IMR-90 (cell line): ENCODE measurements at regions not wholly inside any gene's neighbourhood (a gene's known extent, or its start where the extent isn't known, plus 50 kb on each side); places are given as distances from the start of the nearest gene placed in this dataset.

Experiments used
- ATAC-seq: fragments of 200-7000 bp; cut with Tn5 transposase; 2 replicates; pipeline ENCODE4 v1.9.1; 2020; ENCODE audit warnings: low read depth, mild to moderate bottlenecking, moderate library complexity
- BruUV-seq: library from RNA; stranded (reverse); fragments of 400-500 nt; replicated peaks from 2 replicates; lab custom pipeline; 2021; lab: Mats Ljungman, UMichigan
- CTCF ChIA-PET: fragments of 300-600 bp; formaldehyde crosslinking; extraction: SDS; loops from one replicate; lab custom pipeline; 2021; ENCODE audit warnings: antibody characterized with exemption; lab: Yijun Ruan, JAX
- POLR2A ChIA-PET: fragments of 300-600 bp; sonication (Branson Sonifier 250); formaldehyde crosslinking; loops from one replicate; lab custom pipeline; 2022; ENCODE audit warnings: antibody characterized with exemption; ENCODE audit not compliant: unreplicated experiment; lab: Charles Lee
- DNase-seq: peaks from one replicate; pipeline ENCODE4 v3.0.0; 2013
- H2AFZ ChIP-seq: replicated peaks from 2 replicates; pipeline ENCODE3; 2013; ENCODE audit warnings: low read length, mild to moderate bottlenecking; ENCODE audit not compliant: poor library complexity
- H2AK5ac ChIP-seq: 2 replicates; pipeline ENCODE4 v1.6.1; 2013; ENCODE audit warnings: low read depth, low read length, inconsistent platforms
- H2AK9ac ChIP-seq: replicated peaks from 2 replicates; pipeline ENCODE3; 2013; ENCODE audit warnings: mild to moderate bottlenecking, low read depth, low read length, moderate library complexity; ENCODE audit not compliant: poor library complexity
- H2BK120ac ChIP-seq: 2 replicates; pipeline ENCODE4 v1.6.1; 2013; ENCODE audit warnings: low read depth, low read length, inconsistent platforms
- H2BK15ac ChIP-seq: 3 replicates; pipeline ENCODE4 v1.6.1; 2013; ENCODE audit warnings: low read depth, low read length, inconsistent platforms
- H2BK20ac ChIP-seq: 2 replicates; pipeline ENCODE4 v1.6.1; 2013; ENCODE audit warnings: low read depth, mild to moderate bottlenecking, inconsistent platforms, low read length, moderate library complexity
- H2BK5ac ChIP-seq: 2 replicates; pipeline ENCODE4 v1.6.1; 2013; ENCODE audit warnings: mild to moderate bottlenecking, low read depth, low read length, inconsistent platforms; ENCODE audit not compliant: poor library complexity, severe bottlenecking
- H3K14ac ChIP-seq: replicated peaks from 2 replicates; pipeline ENCODE4 v1.6.1; 2013; ENCODE audit warnings: low read depth, low read length, inconsistent platforms
- H3K18ac ChIP-seq: 2 replicates; pipeline ENCODE4 v1.6.1; 2013; ENCODE audit warnings: low read depth, low read length, control low read depth
- H3K23ac ChIP-seq: 2 replicates; pipeline ENCODE4 v1.6.1; 2013; ENCODE audit warnings: low read depth, low read length, inconsistent platforms
- H3K27ac ChIP-seq: 2 replicates; pipeline ENCODE4 v1.5.1; 2013; ENCODE audit warnings: mild to moderate bottlenecking, control low read depth, low read length; ENCODE audit not compliant: insufficient read depth
- H3K27me3 ChIP-seq: 2 replicates; pipeline ENCODE4 v1.6.1; 2013; ENCODE audit warnings: low read length; ENCODE audit not compliant: control insufficient read depth, insufficient read depth
- H3K36me3 ChIP-seq: 2 replicates; pipeline ENCODE4 v1.6.1; 2013; ENCODE audit warnings: low read length, mixed read lengths; ENCODE audit not compliant: control insufficient read depth, insufficient read depth
- H3K4ac ChIP-seq: 2 replicates; pipeline ENCODE4 v1.6.1; 2013; ENCODE audit warnings: low read depth, low read length, inconsistent platforms
- H3K4me1 ChIP-seq: 2 replicates; pipeline ENCODE4 v1.6.1; 2013; ENCODE audit warnings: low read length, mixed read lengths; ENCODE audit not compliant: control insufficient read depth, insufficient read depth
- H3K4me2 ChIP-seq: 2 replicates; pipeline ENCODE4 v1.6.1; 2013; ENCODE audit warnings: low read depth, mild to moderate bottlenecking, control low read depth, low read length, moderate library complexity
- H3K4me3 ChIP-seq: 2 replicates; pipeline ENCODE4 v1.5.1; 2013; ENCODE audit warnings: low read depth, mild to moderate bottlenecking, control low read depth, low read length, moderate library complexity; ENCODE audit not compliant: insufficient read depth
- H3K56ac ChIP-seq: 2 replicates; pipeline ENCODE4 v1.6.1; 2013; ENCODE audit warnings: low read length, inconsistent platforms; ENCODE audit not compliant: insufficient read depth; ENCODE audit errors: extremely low read depth
- H3K79me1 ChIP-seq, 2 experiments: 2 replicates each; pipeline ENCODE4 v1.6.1; 2013; ENCODE audit warnings: low read length in 2 of 2, inconsistent platforms in 1 of 2, low read depth in 1 of 2
- H3K9ac ChIP-seq: 2 replicates; pipeline ENCODE4 v1.6.1; 2013; ENCODE audit warnings: low read depth, low read length, control low read depth
- H3K9me1 ChIP-seq: 2 replicates; pipeline ENCODE4 v1.6.1; 2013; ENCODE audit warnings: low read length, inconsistent platforms; ENCODE audit not compliant: insufficient read depth
- H3K9me3 ChIP-seq: 2 replicates; pipeline ENCODE4 v1.6.1; 2013; ENCODE audit warnings: low read length; ENCODE audit not compliant: control insufficient read depth, insufficient read depth
- H4K20me1 ChIP-seq: 2 replicates; pipeline ENCODE4 v1.6.1; 2013; ENCODE audit warnings: low read length, inconsistent platforms; ENCODE audit not compliant: insufficient read depth
- H4K5ac ChIP-seq: 2 replicates; pipeline ENCODE4 v1.6.1; 2013; ENCODE audit warnings: mild to moderate bottlenecking, low read depth, low read length, control low read depth
- H4K8ac ChIP-seq, 2 experiments: 2 replicates each; pipeline ENCODE4 v1.6.1; 2013; ENCODE audit warnings: low read depth in 2 of 2, low read length in 2 of 2, control low read depth in 1 of 2, inconsistent platforms in 1 of 2
- H4K91ac ChIP-seq: 2 replicates; pipeline ENCODE4 v1.6.1; 2013; ENCODE audit warnings: low read depth, low read length, inconsistent platforms; ENCODE audit not compliant: insufficient read depth
- CEBPB ChIP-seq: IDR thresholded peaks from 2 replicates; pipeline ENCODE4 v1.6.1; 2012; ENCODE audit warnings: low read depth, low read length, improper control_type of control experiment
- RCOR1 ChIP-seq: IDR thresholded peaks from 2 replicates; pipeline ENCODE4 v1.6.1; 2012; ENCODE audit warnings: mild to moderate bottlenecking, low read length, improper control_type of control experiment; ENCODE audit not compliant: insufficient replicate concordance
- RFX5 ChIP-seq: IDR thresholded peaks from 2 replicates; pipeline ENCODE4 v1.8.0; 2012; ENCODE audit warnings: low read depth, mild to moderate bottlenecking, low read length, moderate library complexity
- SMC3 ChIP-seq: fragments of 150-350 bp; IDR thresholded peaks from 2 replicates; pipeline ENCODE4 v1.6.1; 2016; ENCODE audit warnings: low read depth, mild to moderate bottlenecking, antibody characterized with exemption, low read length, moderate library complexity
- WGBS, 2 experiments: methylation state at CpG; one replicate each; pipeline versions ENCODE4 v1.1.5 to v1.1.7; 2013; ENCODE audit warnings: missing lambda C conversion rate in 2 of 2; ENCODE audit not compliant: insufficient read length in 1 of 2; ENCODE audit errors: extremely low coverage in 2 of 2; 5-methylcytosine and 5-hydroxymethylcytosine counted together
- dilution Hi-C: fragments of 300-500 bp; cut with HindIII; formaldehyde crosslinking; loops from one replicate; pipeline ENCODE4 v1.14.3; 2018; ENCODE audit warnings: low sequenced_read_pairs; ENCODE audit not compliant: unreplicated experiment
- in situ Hi-C: fragments of 300-500 bp; cut with MboI; formaldehyde crosslinking; loops from 3 replicates; pipeline ENCODE4 v1.14.3; 2019; ENCODE audit warnings: low sequenced_read_pairs, inconsistent platforms, mixed read lengths
- intact Hi-C: fragments of 100-400 bp; cut with micrococcal nuclease; formaldehyde crosslinking; loops from 2 replicates; pipeline ENCODE4 v1.10.0; 2022
- TF ChIP-seq, protein P1 (sequence below): fragments of 150-350 bp; IDR thresholded peaks from 2 replicates; pipeline ENCODE4 v1.6.1; 2017; ENCODE audit warnings: mild to moderate bottlenecking, antibody characterized with exemption, low read length, low read depth
- TF ChIP-seq, protein P2 (sequence below): fragments of 150-350 bp; IDR thresholded peaks from 2 replicates; pipeline ENCODE4 v1.6.1; 2016; ENCODE audit warnings: low read depth, mild to moderate bottlenecking, low read length, moderate library complexity, borderline replicate concordance

DNA sequence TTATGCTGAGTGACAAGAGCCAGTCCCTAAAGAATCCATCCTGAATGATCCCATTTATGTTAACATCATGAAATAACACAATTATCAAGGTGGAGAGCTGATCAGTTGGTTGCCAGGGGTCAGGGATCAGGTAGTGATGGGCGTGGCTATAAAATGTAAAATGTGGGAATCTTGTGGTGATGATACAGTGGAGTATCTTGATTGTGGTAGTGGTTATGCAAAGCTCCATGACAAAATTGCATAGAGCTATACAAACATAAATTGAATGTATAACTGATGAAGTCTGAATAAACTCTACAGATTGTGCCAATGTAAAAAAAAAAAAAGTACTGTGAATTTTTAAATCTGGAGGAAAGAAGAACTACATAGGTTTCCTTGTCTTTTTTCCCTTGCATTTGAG is 104.6 kb upstream of the SPATA31C2 start:
- Histone ChIP-seq H2BK120ac (no peak overlapping the region), H3K79me1 (no peaks in the 10 kb centered on the region), H2BK5ac (no peak overlapping the region), H2BK20ac (no peak overlapping the region), H4K20me1 (no peaks in the 10 kb centered on the region), H4K91ac (no peak overlapping the region), H2AFZ (no peak overlapping the region), H4K5ac (no peak overlapping the region), H3K4me1 (no peaks in the 10 kb centered on the region; the same call in 1 of the 2 replicates), H2AK9ac (no peak overlapping the region), H3K9me3 (no peaks in the 10 kb centered on the region), H3K4me2 (no peak overlapping the region), H2BK15ac (no peak overlapping the region), H3K27me3 (peaks cover 3% of the 10 kb centered on the region; the same call in 1 of the 2 replicates), H3K9me1 (no peaks in the 10 kb centered on the region), H3K56ac (no peak overlapping the region), H4K8ac (no peak overlapping the region), H3K4me3 (no peak overlapping the region), H3K9ac (no peak overlapping the region), H3K4ac (no peak overlapping the region), H3K14ac (no peak overlapping the region), H3K23ac (no peak overlapping the region), H3K18ac (no peak overlapping the region), H3K27ac (no peak overlapping the region), H3K36me3 (no peaks in the 10 kb centered on the region), H2AK5ac (no peak overlapping the region)
- DNase-seq (no peak), ATAC-seq (no peak)
- TF ChIP-seq RCOR1, result no peak
- TF ChIP-seq RFX5, result no peak
- TF ChIP-seq SMC3, result no peak
- TF ChIP-seq, protein P1, sequence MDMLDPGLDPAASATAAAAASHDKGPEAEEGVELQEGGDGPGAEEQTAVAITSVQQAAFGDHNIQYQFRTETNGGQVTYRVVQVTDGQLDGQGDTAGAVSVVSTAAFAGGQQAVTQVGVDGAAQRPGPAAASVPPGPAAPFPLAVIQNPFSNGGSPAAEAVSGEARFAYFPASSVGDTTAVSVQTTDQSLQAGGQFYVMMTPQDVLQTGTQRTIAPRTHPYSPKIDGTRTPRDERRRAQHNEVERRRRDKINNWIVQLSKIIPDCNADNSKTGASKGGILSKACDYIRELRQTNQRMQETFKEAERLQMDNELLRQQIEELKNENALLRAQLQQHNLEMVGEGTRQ, result no peak
- TF ChIP-seq, protein P2, sequence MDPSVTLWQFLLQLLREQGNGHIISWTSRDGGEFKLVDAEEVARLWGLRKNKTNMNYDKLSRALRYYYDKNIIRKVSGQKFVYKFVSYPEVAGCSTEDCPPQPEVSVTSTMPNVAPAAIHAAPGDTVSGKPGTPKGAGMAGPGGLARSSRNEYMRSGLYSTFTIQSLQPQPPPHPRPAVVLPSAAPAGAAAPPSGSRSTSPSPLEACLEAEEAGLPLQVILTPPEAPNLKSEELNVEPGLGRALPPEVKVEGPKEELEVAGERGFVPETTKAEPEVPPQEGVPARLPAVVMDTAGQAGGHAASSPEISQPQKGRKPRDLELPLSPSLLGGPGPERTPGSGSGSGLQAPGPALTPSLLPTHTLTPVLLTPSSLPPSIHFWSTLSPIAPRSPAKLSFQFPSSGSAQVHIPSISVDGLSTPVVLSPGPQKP, result no peak
- no peak for TF ChIP-seq CEBPB
- dilution Hi-C loops (no loop called here), in situ Hi-C loops (no loop called here), intact Hi-C loops (no loop called here)
- no TSS peak for BruUV-seq
- ChIA-PET CTCF (interaction anchor here (0.6 to 1.0 kb wide), 4 partner anchors 21 to 554 kb away, joined by 3 to 4 read pairs (median 3); no protein-coding TSS in a partner anchor), POLR2A (no interaction called here)
- no CpG with 5 or more reads among the region's 1 CpG for WGBS, 2 experiments
